ENCODE measurements at regions not wholly inside any gene's neighbourhood (a gene's known extent, or its start where the extent isn't known, plus 50 kb on each side); places are given as distances from the start of the nearest gene placed in this dataset.
A peak's percentile ranks its signal among the peaks of the same experiment; 100 is the strongest.

DNA sequence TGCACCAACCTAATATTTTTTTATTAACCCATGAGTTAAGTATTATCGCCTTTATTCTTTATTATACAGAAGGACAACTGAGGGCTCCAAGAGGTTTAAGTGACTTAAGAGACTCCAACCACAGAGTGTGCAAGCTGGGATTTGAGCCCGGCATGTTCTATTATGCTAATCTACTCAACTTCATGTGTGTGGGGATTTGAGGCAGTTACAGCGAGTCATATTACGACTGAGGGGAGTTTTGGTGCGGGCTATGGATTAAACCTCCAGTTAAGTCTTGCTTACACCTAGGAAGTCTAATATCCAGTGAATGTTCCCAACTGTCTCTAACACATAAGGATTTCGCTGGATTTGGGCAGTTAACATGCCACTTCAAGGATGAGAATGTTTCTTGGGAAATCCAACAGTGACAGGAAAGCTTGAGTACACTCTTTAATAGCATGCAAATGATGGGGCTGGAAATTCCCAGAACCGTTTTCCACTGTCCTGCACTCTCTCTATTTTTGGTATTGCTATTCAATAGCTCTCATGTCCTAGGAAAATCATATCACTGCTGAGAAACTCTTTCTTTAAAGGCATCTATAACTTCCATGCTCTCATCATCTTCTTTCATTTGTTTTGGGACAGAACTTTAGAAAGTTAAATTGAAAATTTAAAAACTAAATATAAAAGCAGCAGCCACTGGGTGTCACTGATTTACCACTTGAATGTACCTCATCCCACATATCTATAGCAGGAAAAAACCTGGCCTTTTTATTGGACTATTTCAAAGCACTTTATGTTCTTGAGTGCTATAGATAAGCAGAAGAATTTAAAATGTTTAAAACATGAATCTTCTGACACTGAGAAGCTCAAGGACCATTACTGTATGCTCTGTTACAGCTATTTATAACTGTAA lies 165.1 kb upstream of the TTC29 start:
- TF ChIP-seq CTCF (IDR thresholded peaks at IDR 0.05) (peak in 1 of 4 experiments; percentile 20), EP300 (IDR thresholded peaks at IDR 0.05) (no peak)
